ENCODE measurements at regions not wholly inside any gene's neighbourhood (a gene's known extent, or its start where the extent isn't known, plus 50 kb on each side); places are given as distances from the start of the nearest gene placed in this dataset.

DNA sequence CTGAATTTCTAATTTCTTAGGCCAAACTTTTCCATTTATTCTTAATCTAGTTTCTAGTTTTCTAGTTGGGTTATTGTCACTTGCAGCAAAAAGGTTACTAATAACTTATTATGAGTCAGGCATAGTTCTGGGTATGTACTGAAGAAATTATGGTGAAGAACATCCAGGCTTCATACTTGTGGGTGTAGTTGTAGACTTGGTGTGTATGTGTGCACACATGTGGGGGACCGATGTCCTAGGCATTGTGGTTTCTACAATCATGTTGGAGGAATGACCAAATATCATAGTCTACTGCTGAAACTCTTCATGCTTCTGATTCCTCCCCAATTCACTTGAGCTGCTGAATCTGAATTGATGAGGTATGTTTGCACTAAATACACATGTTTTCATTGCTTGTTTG is 141.2 kb downstream of the PMAIP1 start:
- TF ChIP-seq POLR2AphosphoS5 (IDR thresholded peaks at IDR 0.05; ENCODE audit: low read depth), result no peak
- TF ChIP-seq, protein P1, sequence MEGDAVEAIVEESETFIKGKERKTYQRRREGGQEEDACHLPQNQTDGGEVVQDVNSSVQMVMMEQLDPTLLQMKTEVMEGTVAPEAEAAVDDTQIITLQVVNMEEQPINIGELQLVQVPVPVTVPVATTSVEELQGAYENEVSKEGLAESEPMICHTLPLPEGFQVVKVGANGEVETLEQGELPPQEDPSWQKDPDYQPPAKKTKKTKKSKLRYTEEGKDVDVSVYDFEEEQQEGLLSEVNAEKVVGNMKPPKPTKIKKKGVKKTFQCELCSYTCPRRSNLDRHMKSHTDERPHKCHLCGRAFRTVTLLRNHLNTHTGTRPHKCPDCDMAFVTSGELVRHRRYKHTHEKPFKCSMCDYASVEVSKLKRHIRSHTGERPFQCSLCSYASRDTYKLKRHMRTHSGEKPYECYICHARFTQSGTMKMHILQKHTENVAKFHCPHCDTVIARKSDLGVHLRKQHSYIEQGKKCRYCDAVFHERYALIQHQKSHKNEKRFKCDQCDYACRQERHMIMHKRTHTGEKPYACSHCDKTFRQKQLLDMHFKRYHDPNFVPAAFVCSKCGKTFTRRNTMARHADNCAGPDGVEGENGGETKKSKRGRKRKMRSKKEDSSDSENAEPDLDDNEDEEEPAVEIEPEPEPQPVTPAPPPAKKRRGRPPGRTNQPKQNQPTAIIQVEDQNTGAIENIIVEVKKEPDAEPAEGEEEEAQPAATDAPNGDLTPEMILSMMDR (IDR thresholded peaks at IDR 0.05; ENCODE audit: insufficient read depth, low read length), result no peak

DNA sequence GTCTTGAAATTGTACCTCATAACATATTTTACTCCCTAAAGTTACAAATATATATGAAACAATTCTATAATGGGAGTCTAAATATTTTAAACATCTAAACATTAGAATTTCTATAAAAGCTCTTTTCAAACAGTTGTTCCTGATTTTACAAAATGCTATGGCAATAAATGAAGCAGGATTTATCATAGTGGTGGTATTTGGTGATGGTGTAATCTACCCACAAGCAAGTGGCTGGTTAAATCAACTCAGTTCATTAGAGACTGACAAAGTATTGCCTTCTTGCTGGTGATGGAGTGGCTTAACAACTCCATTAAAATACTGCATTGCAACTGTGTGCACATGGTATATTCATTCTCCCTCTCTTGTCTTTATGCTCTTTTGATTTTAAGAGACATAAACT is 138.9 kb downstream of the PMAIP1 start:
- Histone ChIP-seq H3K27ac (replicated peaks) (no peak overlapping the region), H3K4me3 (replicated peaks; ENCODE audit: insufficient read depth, low read length) (no peak overlapping the region), H3K27me3 (ENCODE audit: insufficient read depth, poor library complexity, severe bottlenecking) (peaks cover 5% of the 10 kb centered on the region)
- TF ChIP-seq, protein P1 (IDR thresholded peaks at IDR 0.05; ENCODE audit: insufficient read depth, low read length), result no peak
- TF ChIP-seq GABPA (IDR thresholded peaks at IDR 0.05; ENCODE audit: low read depth), result no peak
- TF ChIP-seq SPI1 (IDR thresholded peaks at IDR 0.05; ENCODE audit: borderline replicate concordance, low read depth), result no peak
- TF ChIP-seq, protein P2, sequence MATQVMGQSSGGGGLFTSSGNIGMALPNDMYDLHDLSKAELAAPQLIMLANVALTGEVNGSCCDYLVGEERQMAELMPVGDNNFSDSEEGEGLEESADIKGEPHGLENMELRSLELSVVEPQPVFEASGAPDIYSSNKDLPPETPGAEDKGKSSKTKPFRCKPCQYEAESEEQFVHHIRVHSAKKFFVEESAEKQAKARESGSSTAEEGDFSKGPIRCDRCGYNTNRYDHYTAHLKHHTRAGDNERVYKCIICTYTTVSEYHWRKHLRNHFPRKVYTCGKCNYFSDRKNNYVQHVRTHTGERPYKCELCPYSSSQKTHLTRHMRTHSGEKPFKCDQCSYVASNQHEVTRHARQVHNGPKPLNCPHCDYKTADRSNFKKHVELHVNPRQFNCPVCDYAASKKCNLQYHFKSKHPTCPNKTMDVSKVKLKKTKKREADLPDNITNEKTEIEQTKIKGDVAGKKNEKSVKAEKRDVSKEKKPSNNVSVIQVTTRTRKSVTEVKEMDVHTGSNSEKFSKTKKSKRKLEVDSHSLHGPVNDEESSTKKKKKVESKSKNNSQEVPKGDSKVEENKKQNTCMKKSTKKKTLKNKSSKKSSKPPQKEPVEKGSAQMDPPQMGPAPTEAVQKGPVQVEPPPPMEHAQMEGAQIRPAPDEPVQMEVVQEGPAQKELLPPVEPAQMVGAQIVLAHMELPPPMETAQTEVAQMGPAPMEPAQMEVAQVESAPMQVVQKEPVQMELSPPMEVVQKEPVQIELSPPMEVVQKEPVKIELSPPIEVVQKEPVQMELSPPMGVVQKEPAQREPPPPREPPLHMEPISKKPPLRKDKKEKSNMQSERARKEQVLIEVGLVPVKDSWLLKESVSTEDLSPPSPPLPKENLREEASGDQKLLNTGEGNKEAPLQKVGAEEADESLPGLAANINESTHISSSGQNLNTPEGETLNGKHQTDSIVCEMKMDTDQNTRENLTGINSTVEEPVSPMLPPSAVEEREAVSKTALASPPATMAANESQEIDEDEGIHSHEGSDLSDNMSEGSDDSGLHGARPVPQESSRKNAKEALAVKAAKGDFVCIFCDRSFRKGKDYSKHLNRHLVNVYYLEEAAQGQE (IDR thresholded peaks at IDR 0.05; ENCODE audit: insufficient replicate concordance, low read depth), result no peak
- TF ChIP-seq POLR2AphosphoS5 (IDR thresholded peaks at IDR 0.05; ENCODE audit: low read depth), result no peak
- DNase-seq (ENCODE audit: low read depth in 1 of 2, low spot score in 1 of 2), result no peak

More for the DNA sequence above, 141.2 kb downstream of the PMAIP1 start:
- peaks cover 7% of the 10 kb centered on the region for H3K27me3 ChIP-seq (ENCODE audit: insufficient read depth, poor library complexity, severe bottlenecking)
- no peak overlapping the region for H3K27ac ChIP-seq (replicated peaks)
- no peak for DNase-seq (ENCODE audit: low read depth in 1 of 2, low spot score in 1 of 2)
- no peak overlapping the region for H3K4me3 ChIP-seq (replicated peaks; ENCODE audit: insufficient read depth, low read length)

DNA sequence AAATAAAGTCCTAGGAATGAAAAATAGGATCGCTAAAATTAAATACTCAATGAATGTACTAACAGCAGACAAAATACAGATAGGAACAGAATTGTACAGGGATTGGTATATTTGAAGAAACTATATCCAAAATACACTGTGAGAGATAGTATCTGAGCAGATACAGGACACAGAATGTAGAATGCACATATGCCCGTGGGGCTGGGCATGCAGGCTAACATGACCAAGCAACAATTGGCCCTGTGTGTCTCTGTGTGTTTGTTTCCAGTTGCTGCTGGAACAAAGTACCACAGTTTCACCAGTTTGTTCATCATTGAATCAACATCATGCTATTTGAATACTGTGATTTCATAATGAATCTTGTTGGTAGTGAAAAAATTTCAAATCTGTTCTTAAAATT is 127.6 kb downstream of the PMAIP1 start:
- H3K4me3 ChIP-seq (replicated peaks; ENCODE audit: insufficient read depth, low read length), result no peak overlapping the region
- no peak for DNase-seq (ENCODE audit: low read depth in 1 of 2, low spot score in 1 of 2)

More for the DNA sequence above, 127.6 kb downstream of the PMAIP1 start:
- TF ChIP-seq, protein P2 (IDR thresholded peaks at IDR 0.05; ENCODE audit: insufficient replicate concordance, low read depth), result no peak
- TF ChIP-seq, protein P1 (IDR thresholded peaks at IDR 0.05; ENCODE audit: insufficient read depth, low read length), result no peak
- TF ChIP-seq SPI1 (IDR thresholded peaks at IDR 0.05; ENCODE audit: borderline replicate concordance, low read depth) (no peak), POLR2AphosphoS5 (IDR thresholded peaks at IDR 0.05; ENCODE audit: low read depth) (no peak), GABPA (IDR thresholded peaks at IDR 0.05; ENCODE audit: low read depth) (no peak)
- H3K27ac ChIP-seq (replicated peaks), result no peak overlapping the region
- H3K27me3 ChIP-seq (ENCODE audit: insufficient read depth, poor library complexity, severe bottlenecking), result no peaks in the 10 kb centered on the region

Data from HL-60 (cell line).